Upper lobe of left lung (tissue), 4 donors: ENCODE measurements at regions not wholly inside any gene's neighbourhood (a gene's known extent, or its start where the extent isn't known, plus 50 kb on each side); places are given as distances from the start of the nearest gene placed in this dataset.

Source experiments
- EP300 ChIP-seq, 4 donors: sonication (generic); formaldehyde crosslinking; IDR thresholded peaks; one replicate each; pipeline ENCODE4 v1.5.1; 2017; ENCODE audit warnings: antibody characterized with exemption in 4 of 4, control low read depth in 2 of 4
- TF ChIP-seq, protein P1 (sequence below), 6 experiments: fragments of 450-650 bp in 4 of 6; fragments of 200-600 bp in 2 of 6; sonication (generic) in 2 of 6; IDR thresholded peaks; one replicate each; pipeline ENCODE4 v1.5.1; 2016 to 2019; ENCODE audit warnings: antibody characterized with exemption in 6 of 6

- TF ChIP-seq, protein P1, sequence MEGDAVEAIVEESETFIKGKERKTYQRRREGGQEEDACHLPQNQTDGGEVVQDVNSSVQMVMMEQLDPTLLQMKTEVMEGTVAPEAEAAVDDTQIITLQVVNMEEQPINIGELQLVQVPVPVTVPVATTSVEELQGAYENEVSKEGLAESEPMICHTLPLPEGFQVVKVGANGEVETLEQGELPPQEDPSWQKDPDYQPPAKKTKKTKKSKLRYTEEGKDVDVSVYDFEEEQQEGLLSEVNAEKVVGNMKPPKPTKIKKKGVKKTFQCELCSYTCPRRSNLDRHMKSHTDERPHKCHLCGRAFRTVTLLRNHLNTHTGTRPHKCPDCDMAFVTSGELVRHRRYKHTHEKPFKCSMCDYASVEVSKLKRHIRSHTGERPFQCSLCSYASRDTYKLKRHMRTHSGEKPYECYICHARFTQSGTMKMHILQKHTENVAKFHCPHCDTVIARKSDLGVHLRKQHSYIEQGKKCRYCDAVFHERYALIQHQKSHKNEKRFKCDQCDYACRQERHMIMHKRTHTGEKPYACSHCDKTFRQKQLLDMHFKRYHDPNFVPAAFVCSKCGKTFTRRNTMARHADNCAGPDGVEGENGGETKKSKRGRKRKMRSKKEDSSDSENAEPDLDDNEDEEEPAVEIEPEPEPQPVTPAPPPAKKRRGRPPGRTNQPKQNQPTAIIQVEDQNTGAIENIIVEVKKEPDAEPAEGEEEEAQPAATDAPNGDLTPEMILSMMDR (IDR thresholded peaks at IDR 0.05): no peak
- TF ChIP-seq EP300 (IDR thresholded peaks at IDR 0.05): no peak
Measured at GRCh38 chr10:44668336-44668735, 242.8 kb upstream of the TMEM72 start.
